GM18867 (cell line): ENCODE measurements at regions not wholly inside any gene's neighbourhood (a gene's known extent, or its start where the extent isn't known, plus 50 kb on each side); places are given as distances from the start of the nearest gene placed in this dataset.

Experiments used
- ATAC-seq: cut with Tn5 transposase; IDR thresholded peaks from one replicate; pipeline ENCODE4 v1.9.1; 2021; ENCODE audit warnings: mild to moderate bottlenecking, moderate library complexity; ENCODE audit not compliant: unreplicated experiment

- ATAC-seq, result no peak
Observed at GRCh38 chr11:82676483-82677094, 57.1 kb downstream of the FAM181B start.

GRCh38 chr11:82675838-82676237, 57.8 kb downstream of the FAM181B start:
- no peak for ATAC-seq

- no peak for ATAC-seq
Observed at GRCh38 chr11:82673631-82674030, 60.0 kb downstream of the FAM181B start.

- no peak for ATAC-seq
Observed at GRCh38 chr11:82671451-82671850, 62.2 kb downstream of the FAM181B start.

DNA sequence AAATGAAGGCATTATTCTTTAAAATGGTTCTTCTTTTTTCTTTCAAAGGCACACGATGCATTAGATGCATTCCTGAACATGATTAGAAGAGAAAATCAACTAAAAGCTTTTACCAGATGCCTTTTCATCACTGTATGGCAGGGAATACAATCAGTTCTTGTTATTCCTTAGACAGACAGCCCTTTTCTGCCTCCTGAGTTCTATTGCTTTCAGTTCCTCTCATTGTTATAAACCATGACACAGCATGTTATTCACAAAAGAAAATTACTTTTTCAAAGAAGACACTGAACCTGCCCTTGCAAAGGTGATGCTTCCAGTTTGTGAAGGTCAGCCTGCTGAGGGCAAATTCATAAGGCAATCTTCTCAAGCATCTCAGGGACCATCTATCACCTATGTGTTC, 70.1 kb downstream of the FAM181B start:
- ATAC-seq, result no peak

- no peak for ATAC-seq
Observed at GRCh38 chr11:82653752-82654151, 79.9 kb downstream of the FAM181B start.

- ATAC-seq, result no peak
Observed at GRCh38 chr11:82639251-82639650, 94.4 kb downstream of the FAM181B start.

DNA sequence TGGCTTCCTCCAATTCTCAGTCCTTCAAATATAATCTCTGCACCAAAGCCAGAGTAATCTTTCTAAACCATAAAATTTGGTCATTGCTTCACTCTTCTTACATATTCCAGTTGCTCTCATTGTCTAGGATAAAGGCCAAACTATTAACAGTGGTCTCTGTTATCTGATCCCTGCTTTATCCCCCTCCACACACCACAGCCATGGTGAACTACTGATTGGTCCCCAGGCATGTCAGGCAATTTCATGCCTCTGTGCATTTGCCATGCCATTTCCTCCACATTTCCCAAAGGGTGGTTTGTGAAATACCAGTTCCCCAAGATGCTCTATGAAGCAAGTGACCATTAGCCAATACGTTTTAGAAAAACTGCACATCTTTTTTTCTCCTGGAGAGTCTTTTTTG, 97.0 kb downstream of the FAM181B start:
- ATAC-seq, result no peak

DNA sequence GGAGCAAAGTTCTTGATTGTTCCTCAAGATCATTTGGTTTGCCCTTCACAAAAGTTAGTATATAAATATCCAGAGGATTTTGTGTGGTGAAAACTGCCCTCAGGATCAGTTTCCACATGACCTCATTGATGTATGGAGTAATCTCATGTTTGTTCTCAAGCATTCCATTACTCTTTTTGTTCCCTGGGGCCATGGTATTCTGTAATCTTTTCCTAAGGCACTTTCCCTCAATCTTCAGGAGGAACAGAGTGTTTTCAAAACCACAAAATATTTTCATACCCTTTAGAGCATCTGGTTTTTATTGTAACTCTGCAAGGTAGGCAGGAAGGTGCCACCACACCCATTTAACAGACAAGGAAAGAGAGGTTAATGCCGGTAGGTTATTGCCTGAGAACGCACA, 99.6 kb downstream of the FAM181B start:
- ATAC-seq, result no peak

DNA sequence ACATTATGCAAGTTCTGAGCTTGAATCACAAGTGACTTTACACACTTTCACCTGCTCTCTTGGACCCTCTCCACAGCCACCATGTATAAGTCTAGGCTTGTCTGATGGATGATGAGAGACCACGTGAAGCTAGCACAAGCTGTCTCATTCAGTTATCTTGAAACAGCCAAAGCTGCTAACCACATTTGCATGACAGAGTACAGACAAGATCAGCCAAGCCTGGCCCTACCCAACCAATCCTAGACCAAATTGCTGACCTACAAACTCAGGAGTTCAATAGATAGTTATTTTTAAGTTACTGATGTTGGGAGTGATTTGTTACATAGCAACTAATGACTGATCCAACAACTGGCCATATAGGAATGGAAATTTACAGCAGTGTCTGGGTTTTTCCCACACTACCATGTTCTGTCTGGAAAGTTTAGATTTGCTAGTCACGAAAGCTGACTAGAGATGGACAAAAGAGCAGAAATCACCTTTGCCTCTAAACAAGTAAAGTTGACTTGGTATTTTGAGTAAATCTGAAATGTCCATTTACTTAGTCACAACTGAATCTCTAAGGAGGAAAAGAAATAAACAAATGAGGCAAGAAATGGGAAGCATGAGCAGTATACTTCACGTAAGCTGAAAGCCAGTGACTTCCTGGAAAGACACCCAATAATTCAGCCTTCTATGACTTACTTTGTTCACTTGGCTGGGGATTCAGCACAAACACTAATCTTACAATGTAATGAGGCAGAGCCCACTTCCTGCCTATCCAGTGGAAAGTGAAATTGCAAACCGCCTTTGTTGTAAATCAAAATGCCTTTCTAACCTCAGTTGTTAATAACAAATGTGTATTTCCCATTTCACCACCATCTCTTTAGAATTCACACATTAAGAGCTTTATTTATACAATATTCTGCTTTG, 101.7 kb downstream of the FAM181B start:
- peak; percentile 88 for ATAC-seq

DNA sequence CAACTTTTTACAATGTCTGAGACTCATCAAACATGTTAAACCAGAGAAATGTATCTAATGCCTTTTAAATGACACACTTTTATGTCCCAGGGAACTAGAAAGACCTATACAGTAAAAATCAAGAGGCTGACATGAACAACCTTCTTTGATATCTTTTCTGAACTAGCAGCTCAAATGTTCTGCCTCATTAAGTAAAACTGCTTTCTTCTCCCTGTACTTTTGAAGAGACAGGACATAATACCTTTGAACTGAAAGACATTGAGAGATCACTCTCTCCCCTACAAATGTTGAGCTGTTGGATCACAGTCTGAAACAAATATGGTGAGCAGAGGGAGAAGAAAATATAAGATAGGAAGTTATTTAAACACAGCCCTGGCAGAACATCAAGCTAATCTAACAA, 123.0 kb downstream of the FAM181B start:
- no peak for ATAC-seq

- no peak for ATAC-seq
Observed at GRCh38 chr11:82606738-82607137, 126.9 kb downstream of the FAM181B start.

DNA sequence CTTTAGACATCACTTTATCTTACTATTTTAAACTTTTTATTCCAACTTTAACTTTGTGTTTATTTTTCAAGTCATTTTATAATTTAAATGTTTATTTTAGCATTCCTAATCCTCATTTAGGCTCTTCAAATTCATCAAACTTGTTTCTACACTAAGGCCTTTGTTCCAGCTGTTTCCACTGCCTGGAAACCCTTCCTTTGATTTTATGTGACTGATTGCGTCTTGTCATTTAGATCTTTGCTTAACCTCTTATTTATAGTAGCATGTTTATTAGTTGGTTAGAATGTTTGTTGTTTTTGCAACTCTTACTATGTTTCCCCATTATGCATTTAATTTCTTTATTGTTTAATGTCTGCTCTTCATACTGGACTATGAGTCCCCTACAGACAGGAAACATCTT, 132.0 kb downstream of the FAM181B start:
- no peak for ATAC-seq

GRCh38 chr11:82599836-82600235, 133.8 kb downstream of the FAM181B start:
- no peak for ATAC-seq

- ATAC-seq, result no peak
Observed at GRCh38 chr11:82586581-82586980, 147.1 kb downstream of the FAM181B start.

GRCh38 chr11:82577246-82577645, 156.4 kb downstream of the FAM181B start:
- no peak for ATAC-seq

- ATAC-seq, result no peak
Observed at GRCh38 chr11:82560836-82561235, 172.8 kb downstream of the FAM181B start.

DNA sequence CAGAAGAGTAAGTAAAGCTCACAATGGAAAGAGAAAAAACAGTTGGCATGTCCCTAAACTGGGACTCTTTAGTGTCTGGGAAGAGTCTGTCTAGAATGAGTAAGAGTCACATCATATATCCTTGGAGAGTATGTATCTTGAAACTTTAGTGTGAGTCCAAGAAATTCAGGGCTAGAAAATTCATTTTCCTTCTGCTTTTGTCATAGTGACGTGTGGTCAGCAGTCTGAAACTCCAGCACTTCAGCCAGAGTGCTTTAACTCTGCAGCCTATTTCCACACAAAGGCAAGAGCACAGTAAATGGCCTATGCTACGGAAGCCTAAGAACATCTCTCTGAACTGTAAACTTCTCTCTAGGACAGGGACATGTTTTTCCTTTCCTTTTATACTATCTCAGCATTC, 174.1 kb downstream of the FAM181B start:
- no peak for ATAC-seq

DNA sequence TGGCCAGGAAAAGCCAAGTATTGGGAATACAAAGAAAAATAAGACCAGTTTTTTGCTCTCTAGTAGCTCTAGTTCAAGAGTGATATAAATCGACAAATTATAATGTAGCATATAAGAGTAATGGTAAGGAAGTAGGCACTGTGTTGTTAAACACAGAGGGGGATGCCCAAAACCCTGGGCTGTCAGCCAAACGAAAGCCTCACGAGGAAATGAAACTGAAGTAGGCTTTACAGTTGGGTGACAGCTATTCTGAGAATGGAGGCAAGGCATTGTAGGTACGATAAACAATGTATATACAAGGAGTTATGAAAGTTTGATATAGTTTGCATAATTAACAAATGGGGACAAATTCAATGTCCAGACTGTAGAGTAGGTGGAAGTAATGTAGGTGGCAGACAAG, 176.4 kb downstream of the FAM181B start:
- ATAC-seq, result peak; percentile 100

DNA sequence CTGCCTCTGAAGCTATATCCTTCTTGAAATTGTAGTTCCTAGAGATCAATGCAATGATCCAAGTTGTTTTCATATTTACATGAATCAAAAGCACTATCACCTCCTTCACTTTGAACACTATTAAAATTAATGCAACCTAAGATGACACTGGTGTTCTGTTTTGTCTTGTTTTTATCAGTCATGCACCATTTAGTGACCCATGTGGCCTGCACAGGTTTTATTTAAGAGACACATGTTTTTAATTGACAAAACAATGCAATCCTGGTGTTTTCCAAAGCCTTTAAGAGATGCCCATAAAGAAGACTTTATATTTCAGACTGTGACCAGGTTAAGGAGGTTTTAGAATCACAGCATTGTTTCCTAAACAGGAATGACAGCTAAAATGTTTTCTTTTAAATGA, 177.5 kb downstream of the FAM181B start:
- no peak for ATAC-seq

- ATAC-seq, result no peak
Observed at GRCh38 chr11:82546661-82547557, 186.8 kb downstream of the FAM181B start.
